HepG2 (cell line): ENCODE measurements at regions not wholly inside any gene's neighbourhood (a gene's known extent, or its start where the extent isn't known, plus 50 kb on each side); places are given as distances from the start of the nearest gene placed in this dataset.

ENCODE experiments used
- ATAC-seq: fragments of 200-7000 bp; cut with Tn5 transposase; 3 replicates; pipeline ENCODE4 v1.9.1; 2020; ENCODE audit warnings: mild to moderate bottlenecking, moderate library complexity
- BruUV-seq: library from RNA; stranded (reverse); fragments of 400-500 nt; replicated peaks from 2 replicates; lab custom pipeline; 2021; lab: Mats Ljungman, UMichigan
- CTCF ChIA-PET: fragments of 300-600 bp; formaldehyde crosslinking; extraction: SDS; loops from one replicate; lab custom pipeline; 2021; ENCODE audit warnings: low total read pairs, inconsistent platforms, low intra/inter-chr PET ratio; lab: Yijun Ruan, JAX
- POLR2A ChIA-PET: fragments of 350-600 bp; sonication (Branson Sonifier 250); formaldehyde crosslinking; loops from one replicate; lab custom pipeline; 2020; ENCODE audit warnings: antibody characterized with exemption, inconsistent platforms; lab: Yijun Ruan, JAX
- DNase-seq: peaks from one replicate; pipeline ENCODE4 v3.0.0-alpha.2; 2015; ENCODE audit warnings: low spot score
- FAIRE-seq: peaks from 3 replicates; lab custom pipeline; 2011; peaks lifted over from hg19 to GRCh38; lab: Jason Lieb, UNC
- H2AFZ ChIP-seq: one replicate; pipeline ENCODE4 v1.6.1; 2011; ENCODE audit warnings: low read length, inconsistent platforms
- H3K27ac ChIP-seq: fragments of 300-600 bp; 3 replicates; pipeline ENCODE4 v1.8.0; 2011; ENCODE audit warnings: mixed run types, mild to moderate bottlenecking, mixed read lengths, low read length, inconsistent platforms; ENCODE audit not compliant: insufficient read depth; ENCODE audit errors: extremely low read length
- H3K27me3 ChIP-seq, 2 experiments: fragments of 200-600 bp in 1 of 2; 2 replicates in 1 of 2; 3 replicates in 1 of 2; pipeline versions ENCODE4 v1.6.0 to v1.8.0; 2011; ENCODE audit warnings: low read length in 2 of 2, mild to moderate bottlenecking in 2 of 2, moderate library complexity in 2 of 2, inconsistent platforms in 1 of 2; ENCODE audit not compliant: insufficient read depth in 2 of 2, control insufficient read depth in 1 of 2
- H3K36me3 ChIP-seq, 2 experiments: fragments of 200-600 bp in 1 of 2; replicated peaks in 1 of 2; 2 replicates in 1 of 2; 3 replicates in 1 of 2; pipeline versions ENCODE4 v1.5.1 to v1.8.0; 2011; ENCODE audit warnings: low read length in 2 of 2, inconsistent platforms in 1 of 2; ENCODE audit not compliant: insufficient read depth in 2 of 2, control insufficient read depth in 1 of 2
- H3K4me1 ChIP-seq: 2 replicates; pipeline ENCODE4 v1.5.1; 2012; ENCODE audit warnings: low read length, inconsistent platforms; ENCODE audit not compliant: insufficient read depth
- H3K4me2 ChIP-seq: 2 replicates; pipeline ENCODE4 v1.6.0; 2011; ENCODE audit warnings: low read depth, low read length, inconsistent platforms
- H3K4me3 ChIP-seq, 3 experiments: fragments of 200-600 bp in 1 of 3; sonication (generic), shearing (Covaris generic) in 1 of 3; replicated peaks in 1 of 3; 2 replicates each; pipeline ENCODE4 v1.5.1; 2011 to 2016; ENCODE audit warnings: low read length in 3 of 3, inconsistent platforms in 2 of 3, low read depth in 2 of 3, mild to moderate bottlenecking in 2 of 3, control low read depth in 1 of 3, mixed read lengths in 1 of 3; ENCODE audit not compliant: insufficient read depth in 1 of 3
- H3K79me2 ChIP-seq: one replicate; pipeline ENCODE4 v1.6.1; 2011; ENCODE audit warnings: low read length, inconsistent platforms; ENCODE audit not compliant: insufficient read depth
- H3K9ac ChIP-seq: 2 replicates; pipeline ENCODE4 v1.6.0; 2011; ENCODE audit warnings: mild to moderate bottlenecking, low read depth, low read length, inconsistent platforms; ENCODE audit not compliant: insufficient read depth
- H3K9me3 ChIP-seq: 2 replicates; pipeline ENCODE4 v1.5.1; 2012; ENCODE audit warnings: mild to moderate bottlenecking, low read length
- H4K20me1 ChIP-seq: 2 replicates; pipeline ENCODE4 v1.6.0; 2011; ENCODE audit warnings: inconsistent platforms, mild to moderate bottlenecking, low read length, moderate library complexity; ENCODE audit not compliant: insufficient read depth
- ARNTL ChIP-seq: sonication (generic); formaldehyde crosslinking; IDR thresholded peaks from 2 replicates; pipeline ENCODE4 v1.4.0; 2020; ENCODE audit warnings: mild to moderate bottlenecking, missing genetic modification reagents
- KLF15 ChIP-seq: sonication (generic); formaldehyde crosslinking; IDR thresholded peaks from 2 replicates; pipeline ENCODE4 v1.8.1; 2023; ENCODE audit warnings: borderline replicate concordance, mild to moderate bottlenecking, inconsistent platforms, missing genetic modification reagents, mixed read lengths
- MTF1 ChIP-seq: sonication (generic); formaldehyde crosslinking; IDR thresholded peaks from 2 replicates; pipeline ENCODE4 v1.5.0; 2020; ENCODE audit warnings: missing genetic modification reagents
- MYC ChIP-seq: sonication (generic); formaldehyde crosslinking; IDR thresholded peaks from 2 replicates; pipeline ENCODE4 v1.9.0; 2021; ENCODE audit warnings: missing genetic modification reagents, borderline replicate concordance
- THAP11 ChIP-seq: IDR thresholded peaks from 2 replicates; pipeline ENCODE4 v1.6.1; 2016; ENCODE audit warnings: missing biosample characterization, missing genetic modification reagents
- WGBS: methylation state at CpG from one replicate; pipeline ENCODE4 v1.1.6; 2017; ENCODE audit warnings: low lambda C conversion rate; 5-methylcytosine and 5-hydroxymethylcytosine counted together
- in situ Hi-C: cut with HindIII; loops from 2 replicates; pipeline ENCODE4 v1.10.0; 2017; ENCODE audit warnings: low pct_unique_long_range_greater_than_20kb; ENCODE audit not compliant: extremely low pct_ligation_motif_present
- intact Hi-C: fragments of 100-400 bp; cut with micrococcal nuclease; formaldehyde crosslinking; loops from one replicate; pipeline ENCODE4 v1.10.0; 2022; ENCODE audit not compliant: unreplicated experiment
- TF ChIP-seq, protein P1 (sequence below): IDR thresholded peaks from 2 replicates; pipeline ENCODE4 v1.6.1; 2012; ENCODE audit warnings: low read length, improper control_type of control experiment

DNA sequence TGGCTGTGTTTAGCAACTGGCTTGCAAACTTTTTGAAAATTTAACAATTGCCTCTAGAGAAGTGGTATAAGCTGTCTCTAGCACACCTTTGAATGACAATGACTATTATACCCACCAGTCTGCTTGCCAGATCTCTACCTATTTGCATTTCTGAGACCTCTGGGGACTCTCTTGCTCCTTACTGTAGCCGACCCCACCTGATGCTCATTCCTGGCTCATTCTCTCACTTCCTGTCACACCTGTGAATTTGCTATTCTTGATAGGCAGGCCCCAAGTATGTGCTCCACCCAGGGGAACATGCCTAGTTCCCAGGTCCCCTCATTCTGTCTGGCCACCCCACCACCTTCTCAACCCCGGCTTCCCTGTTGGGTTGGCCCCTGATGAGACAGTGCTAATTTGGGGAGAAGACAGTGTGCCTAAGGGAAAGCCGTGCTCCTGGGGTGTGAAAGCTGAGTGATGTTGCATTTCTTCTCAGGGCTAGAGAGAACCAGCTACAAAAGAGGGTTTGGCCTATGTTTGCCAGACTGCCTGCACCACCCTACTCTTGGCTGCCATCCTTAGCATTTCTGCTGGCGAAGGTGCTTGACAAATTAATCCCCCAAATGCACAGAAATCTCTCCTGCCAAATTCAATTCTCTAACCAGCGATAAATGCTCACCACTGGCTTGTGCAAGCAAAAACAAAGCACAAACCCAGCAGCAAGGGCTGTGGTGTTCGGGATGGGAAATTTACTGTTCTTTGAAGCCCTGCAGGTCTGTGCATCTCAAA is 138.2 kb downstream of the RPS24 start:
- no peak overlapping the region for H3K27ac ChIP-seq
- ATAC-seq (no peak), DNase-seq (no peak), FAIRE-seq (no peak)
- ChIA-PET CTCF (no interaction called here), POLR2A (no interaction called here)
- no peak overlapping the region for H3K4me3 ChIP-seq
- H3K27me3 ChIP-seq: peaks cover 0 to 24% of the 10 kb centered on the region in 2 experiments; a peak in 1 of 5 replicates
- no peak overlapping the region for H3K9ac ChIP-seq
- WGBS: 6% methylated on average over 6 of the region's 6 CpGs
- in situ Hi-C loops: no loop called here
- no peaks in the 10 kb centered on the region for H3K36me3 ChIP-seq
- no peak for TF ChIP-seq MYC (CRISPR knock-in tag)
- no peak for TF ChIP-seq MTF1
- TF ChIP-seq, protein P1, sequence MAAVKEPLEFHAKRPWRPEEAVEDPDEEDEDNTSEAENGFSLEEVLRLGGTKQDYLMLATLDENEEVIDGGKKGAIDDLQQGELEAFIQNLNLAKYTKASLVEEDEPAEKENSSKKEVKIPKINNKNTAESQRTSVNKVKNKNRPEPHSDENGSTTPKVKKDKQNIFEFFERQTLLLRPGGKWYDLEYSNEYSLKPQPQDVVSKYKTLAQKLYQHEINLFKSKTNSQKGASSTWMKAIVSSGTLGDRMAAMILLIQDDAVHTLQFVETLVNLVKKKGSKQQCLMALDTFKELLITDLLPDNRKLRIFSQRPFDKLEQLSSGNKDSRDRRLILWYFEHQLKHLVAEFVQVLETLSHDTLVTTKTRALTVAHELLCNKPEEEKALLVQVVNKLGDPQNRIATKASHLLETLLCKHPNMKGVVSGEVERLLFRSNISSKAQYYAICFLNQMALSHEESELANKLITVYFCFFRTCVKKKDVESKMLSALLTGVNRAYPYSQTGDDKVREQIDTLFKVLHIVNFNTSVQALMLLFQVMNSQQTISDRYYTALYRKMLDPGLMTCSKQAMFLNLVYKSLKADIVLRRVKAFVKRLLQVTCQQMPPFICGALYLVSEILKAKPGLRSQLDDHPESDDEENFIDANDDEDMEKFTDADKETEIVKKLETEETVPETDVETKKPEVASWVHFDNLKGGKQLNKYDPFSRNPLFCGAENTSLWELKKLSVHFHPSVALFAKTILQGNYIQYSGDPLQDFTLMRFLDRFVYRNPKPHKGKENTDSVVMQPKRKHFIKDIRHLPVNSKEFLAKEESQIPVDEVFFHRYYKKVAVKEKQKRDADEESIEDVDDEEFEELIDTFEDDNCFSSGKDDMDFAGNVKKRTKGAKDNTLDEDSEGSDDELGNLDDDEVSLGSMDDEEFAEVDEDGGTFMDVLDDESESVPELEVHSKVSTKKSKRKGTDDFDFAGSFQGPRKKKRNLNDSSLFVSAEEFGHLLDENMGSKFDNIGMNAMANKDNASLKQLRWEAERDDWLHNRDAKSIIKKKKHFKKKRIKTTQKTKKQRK: no peak
- TF ChIP-seq KLF15 (CRISPR knock-in tag): no peak
- no peak for TF ChIP-seq ARNTL (CRISPR knock-in tag)
- TF ChIP-seq THAP11 (CRISPR knock-in tag): no peak
- H3K4me1 ChIP-seq: peaks cover 11% of the 10 kb centered on the region
- intact Hi-C loops: no loop called here
- no peak overlapping the region for H3K4me2 ChIP-seq
- no TSS peak for BruUV-seq
- no peaks in the 10 kb centered on the region for H3K9me3 ChIP-seq
- H2AFZ ChIP-seq: no peak overlapping the region
- no peaks in the 10 kb centered on the region for H3K79me2 ChIP-seq
- no peaks in the 10 kb centered on the region for H4K20me1 ChIP-seq
